ENCODE measurements at regions not wholly inside any gene's neighbourhood (a gene's known extent, or its start where the extent isn't known, plus 50 kb on each side); places are given as distances from the start of the nearest gene placed in this dataset.

DNA sequence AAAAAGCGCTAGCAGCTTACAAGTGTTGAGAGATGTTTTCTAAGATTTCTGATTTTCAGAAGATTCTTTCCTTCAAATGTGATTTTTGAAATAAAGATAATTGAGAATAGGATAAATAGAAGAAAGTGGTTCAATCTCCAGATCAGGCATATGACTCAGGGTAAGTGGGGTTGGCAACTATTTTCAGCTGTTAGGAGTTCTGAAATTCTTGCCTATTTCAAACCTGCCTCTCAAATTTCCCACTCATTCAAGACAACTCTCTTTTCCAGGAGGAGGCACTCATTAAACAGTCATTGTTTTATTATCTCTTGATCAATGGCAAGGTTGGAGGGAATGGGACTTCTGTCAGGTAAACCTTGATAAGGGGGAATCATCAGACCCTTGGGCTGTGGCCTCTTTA lies 138.9 kb downstream of the HNMT start:
- no peak for DNase-seq (ENCODE audit: low read depth in 4 of 4, low spot score in 3 of 4)

DNA sequence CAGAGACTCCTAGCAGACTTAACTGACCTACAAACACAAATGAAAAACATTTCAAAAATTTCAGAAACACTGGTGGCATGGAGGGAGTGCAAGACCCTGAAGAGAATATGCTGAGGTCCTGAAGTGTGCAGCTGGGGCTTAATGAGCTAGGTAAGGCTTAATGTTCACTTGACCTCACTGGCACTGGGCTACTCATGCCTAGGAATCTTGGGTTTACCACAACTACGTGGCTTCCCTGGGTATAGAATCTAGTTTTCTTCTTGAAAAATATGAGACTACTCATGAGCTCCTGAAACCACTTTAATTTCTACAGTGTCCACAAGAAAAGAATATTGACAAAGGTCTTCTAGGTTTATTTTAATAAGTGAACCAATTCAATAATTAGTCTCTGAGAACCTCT lies 139.8 kb downstream of the HNMT start:
- DNase-seq (ENCODE audit: low read depth in 4 of 4, low spot score in 3 of 4), result no peak

DNA sequence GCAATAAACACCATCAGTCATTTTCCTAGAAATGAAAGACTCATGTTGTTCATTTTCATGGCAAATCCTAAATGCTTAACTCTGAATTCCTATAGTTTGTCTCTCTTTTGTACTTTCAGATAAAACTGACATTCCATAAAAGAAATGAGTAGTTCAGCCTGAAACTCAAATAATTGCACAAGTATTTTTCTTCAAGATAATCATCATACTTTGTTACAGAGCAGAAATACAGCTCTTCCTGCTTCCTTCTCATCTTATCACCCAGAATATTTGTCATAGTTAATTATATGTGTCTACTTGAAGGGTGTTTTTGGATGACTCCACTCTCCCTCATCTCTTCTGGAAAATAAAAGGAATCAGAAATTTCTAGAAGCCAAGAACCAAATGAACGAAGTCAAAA lies 141.1 kb downstream of the HNMT start:
- DNase-seq (ENCODE audit: low read depth in 4 of 4, low spot score in 3 of 4), result no peak

DNA sequence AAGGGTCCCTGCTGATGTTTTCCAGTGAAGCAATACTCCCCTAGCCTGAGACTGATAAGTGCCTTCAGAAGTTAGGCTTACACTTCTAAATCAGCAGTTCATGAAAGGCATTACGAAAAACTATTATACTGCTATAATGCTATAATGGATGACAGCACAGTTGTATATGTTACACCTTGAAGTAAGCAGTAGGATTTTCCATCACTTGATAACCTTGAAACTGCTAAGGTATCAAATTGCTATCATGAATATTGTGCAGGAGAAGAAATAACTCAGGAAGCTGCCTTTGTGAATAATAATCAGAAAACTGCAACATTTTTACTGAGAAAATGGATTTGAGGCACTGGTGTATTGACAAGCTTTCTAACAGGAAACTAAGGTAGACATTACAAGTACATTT lies 142.3 kb downstream of the HNMT start:
- no peak for DNase-seq (ENCODE audit: low read depth in 4 of 4, low spot score in 3 of 4)

DNA sequence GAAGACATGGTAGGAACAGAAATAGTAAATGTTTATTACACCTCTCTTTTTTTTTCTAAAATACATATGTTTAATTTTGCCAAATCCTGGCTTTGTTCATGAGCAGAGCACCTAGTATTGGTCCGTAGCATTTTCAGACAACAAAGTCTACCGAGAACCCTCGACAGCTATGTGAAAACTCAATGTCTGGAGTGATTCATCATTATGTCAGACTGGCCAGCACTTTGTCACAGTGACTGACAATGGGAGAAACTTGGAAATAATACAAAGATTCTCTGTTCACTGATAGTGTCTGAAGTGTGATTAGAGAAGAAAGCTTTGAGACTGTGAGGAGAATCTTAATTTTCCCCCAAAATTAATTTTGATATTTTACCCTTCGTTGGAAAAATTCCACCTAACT lies 143.0 kb downstream of the HNMT start:
- no peak for DNase-seq (ENCODE audit: low read depth in 4 of 4, low spot score in 3 of 4)

DNA sequence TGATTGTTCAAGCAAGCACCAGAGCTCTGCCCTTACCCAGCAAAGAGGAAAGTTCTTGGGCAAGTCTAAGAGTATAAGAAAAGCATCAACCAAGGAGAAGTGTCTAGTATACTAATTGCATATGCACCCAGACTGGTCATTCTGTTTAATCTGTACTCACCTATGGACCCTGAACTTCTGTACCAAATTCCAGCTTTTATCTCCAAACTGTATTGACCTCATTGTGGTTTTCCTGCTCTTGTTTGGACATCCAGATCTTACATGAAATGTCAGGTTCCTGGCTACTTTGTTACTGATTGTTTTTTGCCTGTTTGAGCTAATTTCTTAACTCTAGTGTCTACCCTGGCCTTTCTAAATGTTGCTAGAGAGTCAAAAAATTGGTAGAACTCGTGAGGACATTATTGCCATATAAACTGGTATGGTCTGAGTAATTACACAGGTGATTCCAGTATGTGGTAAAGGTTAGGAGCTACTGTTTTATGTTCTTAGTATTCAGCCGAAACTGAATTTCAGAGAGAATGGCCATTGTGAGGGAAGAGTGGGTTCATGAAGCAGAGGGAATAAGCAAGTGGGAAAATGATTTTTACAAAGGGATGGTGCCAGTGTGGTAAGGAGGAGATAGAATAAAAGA lies 146.3 kb downstream of the HNMT start:
- no peak for DNase-seq (ENCODE audit: low read depth in 4 of 4, low spot score in 3 of 4)

DNA sequence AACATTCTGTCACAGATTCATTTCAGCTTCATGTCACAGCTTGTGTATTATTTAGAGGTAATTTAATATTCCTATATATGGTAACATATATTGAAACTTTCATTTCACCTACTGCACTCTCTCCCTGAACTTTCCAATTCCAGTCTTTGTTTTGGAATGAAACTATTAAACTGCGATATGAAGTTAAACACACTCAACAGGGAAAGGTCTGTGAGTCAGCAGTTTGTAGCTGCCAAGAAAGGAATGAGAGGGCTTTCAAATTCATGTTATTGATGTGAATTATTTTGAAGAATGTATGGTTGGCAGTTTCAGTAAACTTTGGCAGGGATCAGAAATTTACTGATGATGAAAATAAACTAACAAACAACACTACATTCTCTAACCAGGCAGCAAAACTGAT lies 148.3 kb downstream of the HNMT start:
- DNase-seq (ENCODE audit: low read depth in 4 of 4, low spot score in 3 of 4), result no peak

DNA sequence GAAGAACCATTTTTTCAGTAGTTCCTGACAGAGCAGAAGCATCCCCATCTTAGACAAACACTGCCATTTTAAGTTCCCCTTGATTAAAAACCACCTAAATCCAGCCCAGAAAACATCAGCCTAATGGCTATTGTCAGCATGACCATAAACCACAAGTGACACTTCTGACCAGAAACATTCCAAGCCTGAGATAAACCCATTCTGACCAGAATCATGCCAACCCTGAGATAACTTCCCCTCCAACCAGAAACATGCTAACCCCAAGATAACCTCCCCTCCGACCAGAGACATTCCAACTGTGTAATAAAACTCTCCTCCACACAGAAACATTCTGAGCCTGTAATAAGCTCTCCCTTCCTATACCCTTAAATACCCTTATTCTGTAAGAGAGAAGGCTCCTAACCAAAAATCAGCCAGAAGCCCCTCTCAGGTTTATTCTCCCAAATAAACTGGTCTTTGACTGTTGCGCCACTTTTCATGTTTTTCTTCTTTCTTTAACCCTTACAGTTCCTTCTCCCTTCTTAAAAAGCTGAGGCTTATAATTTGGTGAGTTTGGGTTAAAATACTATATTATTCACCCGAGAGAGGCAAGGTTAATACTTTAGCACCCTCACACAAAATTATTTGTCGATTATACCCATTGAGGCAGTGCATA lies 149.7 kb downstream of the HNMT start:
- DNase-seq (ENCODE audit: low read depth in 4 of 4, low spot score in 3 of 4), result no peak

DNA sequence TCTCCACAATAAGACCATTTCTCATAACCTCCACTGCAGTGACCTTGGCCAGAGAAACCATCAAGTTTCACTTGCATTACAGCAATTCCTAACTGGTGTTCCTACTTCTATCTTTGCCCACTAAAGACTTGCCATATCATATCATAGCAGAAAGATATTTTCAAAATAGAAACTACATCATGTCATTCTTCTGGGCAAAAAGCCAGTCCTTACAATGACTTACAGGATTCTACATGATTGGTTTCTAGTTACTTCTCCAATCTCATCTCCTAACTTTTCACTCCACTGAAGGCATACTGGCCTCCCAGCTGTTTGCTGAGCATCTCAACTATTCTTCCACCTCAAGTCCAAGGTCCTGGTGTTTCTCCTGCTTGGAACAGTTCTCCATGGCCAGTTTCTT lies 151.4 kb downstream of the HNMT start:
- DNase-seq (ENCODE audit: low read depth in 4 of 4, low spot score in 3 of 4), result no peak

DNA sequence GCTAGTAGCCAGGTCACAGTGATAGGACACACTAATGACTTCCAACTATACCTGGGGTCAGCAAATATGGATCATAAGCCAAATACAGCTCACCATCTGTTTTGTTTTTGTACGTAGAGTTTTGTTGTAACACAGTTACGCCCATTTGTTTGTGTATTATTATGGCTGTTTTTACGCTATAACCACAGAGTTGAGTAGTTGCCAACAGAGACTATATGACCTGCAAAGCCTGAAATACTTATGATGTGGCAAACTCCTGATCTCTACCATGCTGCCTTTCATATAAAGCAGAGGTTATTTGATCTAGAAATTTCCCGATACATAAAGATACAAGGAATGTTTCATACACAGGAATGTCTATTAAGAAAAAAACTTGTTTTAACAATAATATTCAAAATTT lies 152.2 kb downstream of the HNMT start:
- no peak for DNase-seq (ENCODE audit: low read depth in 4 of 4, low spot score in 3 of 4)

DNA sequence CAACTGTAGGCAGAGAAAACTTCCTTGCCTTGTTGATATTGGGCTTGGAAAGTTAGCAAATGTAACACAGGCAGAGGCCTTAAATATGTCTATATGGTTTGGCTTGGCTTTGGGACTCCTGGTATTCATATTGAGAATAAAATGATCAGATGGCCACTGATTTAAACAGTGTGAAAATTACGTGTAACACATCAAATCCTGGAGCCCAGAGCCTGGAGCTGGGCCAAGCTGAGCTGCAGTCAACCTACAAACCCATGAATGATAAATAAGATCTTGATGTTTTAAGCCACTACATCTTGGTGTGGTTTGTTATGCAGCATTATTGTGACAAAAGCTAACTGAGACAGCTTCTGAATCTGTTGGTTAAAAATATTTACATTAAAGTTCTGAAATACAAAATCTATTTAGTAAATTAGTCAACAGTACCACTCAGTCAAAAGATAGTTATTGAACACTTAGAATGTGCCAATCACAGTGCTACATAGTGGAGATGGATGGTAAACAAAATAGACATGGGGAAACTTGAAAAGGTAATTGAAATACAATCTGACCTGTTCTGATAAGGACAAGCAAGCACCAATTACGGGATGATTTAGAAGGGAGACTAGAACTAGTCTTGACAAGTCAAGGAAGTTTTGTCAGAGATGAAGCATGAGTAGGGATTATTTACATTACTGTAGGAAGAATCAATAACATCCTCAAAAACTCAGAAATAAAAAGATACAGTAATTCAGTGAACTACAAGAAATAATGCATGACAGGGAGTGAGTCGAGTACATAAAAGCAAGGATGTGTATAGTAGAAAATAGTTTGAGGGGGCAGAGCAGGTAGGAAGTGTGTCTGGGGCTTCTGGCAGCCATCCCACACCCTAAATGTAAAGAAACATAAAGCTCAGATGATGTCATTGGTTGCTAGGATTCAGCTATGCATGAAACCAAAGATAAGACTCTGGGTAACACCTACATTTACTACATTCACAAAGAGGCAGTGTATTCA lies 157.7 kb downstream of the HNMT start:
- DNase-seq (ENCODE audit: low read depth in 4 of 4, low spot score in 3 of 4), result no peak

DNA sequence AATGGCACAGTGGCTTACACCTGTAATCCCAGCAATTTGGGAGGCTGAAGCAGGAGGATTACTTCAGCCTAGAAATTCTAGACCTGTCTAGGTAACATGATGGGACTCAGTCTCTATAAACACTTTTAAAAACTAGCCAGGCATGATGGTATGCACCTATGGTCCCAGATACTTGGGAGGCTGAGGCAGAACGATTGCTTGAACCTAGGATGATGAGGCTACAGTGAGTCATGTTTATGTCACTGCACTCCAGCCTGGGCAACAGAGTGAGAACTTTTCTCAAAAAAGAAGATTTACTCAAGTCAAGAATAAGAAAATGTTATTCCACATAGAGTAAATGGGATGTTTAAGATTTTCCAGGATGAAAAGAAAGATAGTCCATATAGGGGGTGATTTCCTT lies 158.6 kb downstream of the HNMT start:
- DNase-seq (ENCODE audit: low read depth in 4 of 4, low spot score in 3 of 4), result no peak

DNA sequence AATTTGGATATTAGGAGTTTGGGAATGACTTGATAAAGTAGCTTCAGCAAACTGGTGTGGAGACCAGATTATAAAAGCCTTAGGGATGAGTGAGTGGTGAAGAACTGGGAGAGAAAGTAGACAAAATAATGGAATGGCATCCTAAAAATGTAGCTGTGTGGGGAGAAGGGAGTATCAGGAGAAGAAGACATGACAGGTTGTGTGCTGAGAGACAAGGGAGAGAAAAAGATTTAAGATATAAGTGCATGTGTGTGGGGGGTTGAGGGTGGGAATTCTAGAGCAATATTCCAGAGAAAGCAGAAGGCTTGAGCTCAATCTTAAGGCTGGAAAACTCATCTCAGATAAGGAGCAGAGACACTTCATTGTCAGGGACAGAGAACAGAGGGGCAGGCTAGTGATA lies 159.5 kb downstream of the HNMT start:
- no peak for DNase-seq (ENCODE audit: low read depth in 4 of 4, low spot score in 3 of 4)

DNA sequence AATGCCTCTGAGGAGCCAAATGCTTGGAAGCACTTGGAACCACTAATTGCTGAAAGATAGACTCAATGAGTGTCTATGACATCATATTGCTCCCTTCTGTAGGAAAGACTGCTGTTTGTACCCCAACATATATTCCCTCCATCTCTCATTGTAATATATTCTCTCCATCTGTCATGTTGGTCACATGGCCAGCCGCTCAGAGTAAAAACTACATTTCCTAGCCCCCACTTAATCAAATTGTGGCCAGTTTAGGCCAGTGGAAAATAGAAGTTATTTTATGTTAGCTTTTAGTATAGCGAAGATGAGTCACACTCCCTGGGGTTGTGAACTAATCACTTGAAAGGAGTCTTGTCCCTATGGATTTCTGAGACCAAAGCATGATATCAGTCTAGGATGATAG lies 160.2 kb downstream of the HNMT start:
- no peak for DNase-seq (ENCODE audit: low read depth in 4 of 4, low spot score in 3 of 4)

DNA sequence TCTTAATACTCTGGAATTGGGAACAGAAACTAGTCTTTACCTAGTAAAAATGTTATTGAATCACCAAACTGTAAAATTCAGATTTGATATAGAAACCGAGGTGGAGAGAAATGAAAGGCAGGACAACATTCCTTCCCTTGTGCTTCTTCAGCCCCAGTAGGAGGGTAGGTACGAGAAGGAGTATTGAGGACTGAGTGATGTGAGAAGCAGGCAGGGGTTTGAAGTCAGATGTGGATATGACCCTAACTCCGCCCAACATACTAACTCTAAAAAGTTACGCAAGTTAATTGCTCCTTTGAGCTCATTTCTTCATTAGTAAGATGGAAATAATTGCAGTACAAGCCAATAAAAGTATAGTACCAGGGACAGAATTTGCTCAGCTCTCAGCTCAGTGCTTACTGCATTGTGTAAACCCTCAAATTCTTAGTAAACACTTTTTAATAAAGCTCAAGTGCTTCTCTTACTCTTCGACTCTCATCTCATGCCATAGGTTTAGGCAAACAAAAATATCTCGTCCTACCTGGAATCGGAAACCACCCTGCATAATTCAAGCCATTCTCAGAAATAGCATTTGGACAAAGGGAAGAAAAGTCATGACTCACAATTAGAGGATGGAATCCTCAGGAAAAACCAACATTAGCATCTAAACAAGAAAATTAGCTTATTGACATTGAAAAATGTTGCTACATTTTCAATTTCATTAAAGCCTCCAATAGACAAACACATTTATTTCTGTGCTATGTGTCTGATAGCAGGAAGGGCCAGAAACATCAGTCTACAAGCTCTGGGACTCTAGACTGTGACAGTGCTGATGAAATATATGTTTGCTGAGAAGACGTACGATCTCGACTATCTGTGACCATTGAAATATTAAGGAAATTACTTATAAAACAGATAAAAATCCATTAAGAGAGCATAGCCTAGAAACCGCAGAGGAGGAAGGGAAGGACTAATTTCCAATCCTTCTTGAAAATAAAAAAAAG lies 161.3 kb downstream of the HNMT start:
- no peak for DNase-seq (ENCODE audit: low read depth in 4 of 4, low spot score in 3 of 4)

DNA sequence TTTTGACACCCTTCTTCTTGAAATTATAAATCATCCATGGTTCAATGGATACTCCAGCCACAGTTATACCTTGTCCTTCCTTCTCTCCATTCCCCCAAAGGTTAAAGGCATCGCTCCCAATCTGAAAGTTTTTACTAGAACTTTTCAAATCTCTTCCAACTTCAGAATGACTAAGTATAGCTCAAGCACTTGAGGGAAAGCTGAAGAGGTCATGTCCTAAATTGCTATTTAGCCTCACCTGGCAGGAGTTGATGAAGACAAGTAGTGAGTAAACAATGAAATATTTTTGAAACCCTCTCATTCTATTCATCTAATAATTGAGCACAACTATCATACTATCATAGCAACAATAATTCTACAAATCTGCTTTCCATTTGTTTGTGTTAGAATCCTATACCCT lies 167.8 kb downstream of the HNMT start:
- DNase-seq (ENCODE audit: low read depth in 4 of 4, low spot score in 3 of 4), result no peak

DNA sequence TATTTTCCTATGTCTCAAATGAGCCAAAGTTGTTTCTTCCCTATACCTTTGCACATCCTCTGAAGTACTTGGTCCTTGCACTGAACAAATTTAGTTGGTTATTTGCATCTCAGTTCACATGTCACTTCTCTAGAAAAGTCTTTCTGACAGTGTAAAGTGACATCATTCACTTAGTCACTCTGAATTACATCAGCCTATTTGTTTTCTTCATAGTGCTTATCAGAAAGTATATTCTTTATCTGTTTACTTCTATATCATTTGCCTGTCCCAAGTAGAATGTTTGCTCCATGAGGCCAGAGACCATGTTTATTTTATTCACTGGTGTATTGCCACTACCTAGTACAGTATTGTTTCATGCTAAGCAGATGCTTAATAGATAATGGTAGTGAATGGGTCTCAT lies 173.7 kb downstream of the HNMT start:
- DNase-seq (ENCODE audit: low read depth in 4 of 4, low spot score in 3 of 4), result no peak

DNA sequence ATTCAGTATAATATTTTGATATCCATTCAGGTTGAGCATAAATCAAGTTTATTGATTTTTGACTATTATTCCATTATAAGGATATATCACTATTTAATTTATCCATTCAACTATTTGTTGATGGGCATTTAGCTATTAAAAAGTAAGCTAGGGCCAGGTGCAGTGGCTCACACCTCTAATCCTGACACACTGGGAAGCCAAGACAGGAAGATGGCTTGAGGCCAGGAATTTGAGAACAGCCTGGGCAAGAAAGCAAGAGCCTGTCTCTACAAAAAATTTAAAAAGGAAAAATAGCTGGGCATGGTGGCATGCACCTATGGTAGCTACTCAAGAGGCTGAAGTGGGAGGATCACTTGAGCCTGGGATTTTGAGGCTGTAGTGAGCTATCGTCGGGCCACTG lies 183.5 kb downstream of the HNMT start:
- DNase-seq (ENCODE audit: low read depth in 4 of 4, low spot score in 3 of 4), result no peak

DNA sequence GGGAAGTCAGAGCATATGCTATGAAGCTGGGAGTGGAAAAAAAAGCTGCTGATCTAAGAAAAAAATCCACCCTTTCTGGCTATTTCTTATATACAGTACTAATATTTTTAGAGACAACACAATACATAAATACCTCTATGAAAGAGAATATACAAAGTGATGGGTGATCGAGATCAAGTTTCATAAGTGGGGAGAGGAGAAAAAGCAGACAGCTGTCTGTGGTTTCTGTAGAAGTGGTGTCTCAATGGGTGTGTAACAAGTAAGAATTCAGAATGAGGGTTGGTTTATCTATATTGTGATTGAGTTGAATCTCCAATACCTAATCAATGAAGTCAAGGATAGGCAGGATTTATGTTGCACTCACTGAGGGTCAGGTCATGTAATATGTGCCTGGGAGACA lies 191.0 kb downstream of the HNMT start:
- no peak for DNase-seq (ENCODE audit: low read depth in 4 of 4, low spot score in 3 of 4)

DNA sequence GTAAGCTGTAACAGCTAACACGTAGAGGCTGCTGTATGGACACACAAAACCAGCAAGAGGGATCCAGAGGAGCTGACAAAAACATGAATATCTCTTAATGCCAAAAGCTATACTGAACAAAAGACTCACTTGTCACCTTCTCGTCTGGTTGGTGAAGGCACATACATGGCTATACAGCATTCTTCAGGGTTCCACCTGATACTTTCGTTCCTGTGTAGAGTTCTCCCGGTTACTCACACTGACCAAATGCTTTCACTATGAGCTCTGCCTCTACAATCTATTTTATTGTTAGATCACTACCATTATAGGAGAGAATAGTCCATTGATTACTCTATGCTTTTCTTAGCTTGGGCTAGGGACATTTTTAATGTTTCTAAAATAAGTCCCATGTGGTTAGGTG lies 193.1 kb downstream of the HNMT start:
- DNase-seq (ENCODE audit: low read depth in 4 of 4, low spot score in 3 of 4), result no peak

DNA sequence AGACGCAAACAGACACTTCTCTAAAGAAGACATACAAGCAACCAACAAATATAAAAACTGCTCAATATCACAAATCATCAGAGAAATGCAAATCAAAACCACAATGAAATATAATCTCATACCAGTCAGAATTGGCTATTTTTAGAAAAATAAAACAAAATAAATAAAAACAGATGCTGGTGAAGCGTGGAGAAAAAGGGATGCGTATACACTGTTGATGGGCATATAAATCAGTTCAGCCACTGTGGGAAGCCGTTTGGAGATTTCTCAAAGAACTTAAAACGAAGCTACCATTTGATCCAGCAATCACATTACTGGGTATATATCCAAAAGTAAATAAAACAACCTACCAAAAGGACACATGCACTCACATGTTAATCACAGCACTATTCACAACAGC lies 206.2 kb downstream of the HNMT start:
- no peak for DNase-seq (ENCODE audit: low read depth in 4 of 4, low spot score in 3 of 4)
